Natural killer cell treated with Interleukin-12 subunit alpha and Interleukin-12 subunit beta and Interleukin-15 and Interleukin-18, amount 100 ng/mL, for 72 hours (primary cell): ENCODE measurements at regions not wholly inside any gene's neighbourhood (a gene's known extent, or its start where the extent isn't known, plus 50 kb on each side); places are given as distances from the start of the nearest gene placed in this dataset.
"Not testable (repeated sequence)": the region's sequence is repeated elsewhere in the genome, so short reads cannot be mapped to it uniquely, and the experiment has no call there.

ENCODE experiments used
- ATAC-seq, 2 donors: fragments of 150-1000 bp; cut with Tn5 transposase in 1 of 2; sonication (Bioruptor Pico), chemical (Tn5 transposase) in 1 of 2; 2 replicates each; pipeline ENCODE4 v1.10.0; 2021
- DNase-seq: peaks from one replicate; pipeline ENCODE4 v3.0.0; 2022; ENCODE audit warnings: low spot score
- H3K27ac Mint-ChIP-seq, 2 donors: 1 replicate in 1 of 2; 2 replicates in 1 of 2; pipeline ENCODE4 v1.8.0; 2022; ENCODE audit warnings: mixed read lengths in 2 of 2, mild to moderate bottlenecking in 1 of 2, moderate library complexity in 1 of 2
- H3K27me3 Mint-ChIP-seq, 2 donors: 1 replicate in 1 of 2; 2 replicates in 1 of 2; pipeline ENCODE4 v1.8.0; 2022; ENCODE audit warnings: mixed read lengths in 2 of 2
- H3K36me3 Mint-ChIP-seq: one replicate; pipeline ENCODE4 v1.8.0; 2022; ENCODE audit warnings: mixed read lengths
- H3K4me1 Mint-ChIP-seq, 2 donors: 1 replicate in 1 of 2; 2 replicates in 1 of 2; pipeline ENCODE4 v1.8.0; 2022; ENCODE audit warnings: low read depth in 2 of 2, mixed read lengths in 2 of 2, mild to moderate bottlenecking in 1 of 2
- H3K4me3 Mint-ChIP-seq: one replicate; pipeline ENCODE4 v1.8.0; 2022; ENCODE audit warnings: mixed read lengths
- H3K9me3 Mint-ChIP-seq: 2 replicates; pipeline ENCODE4 v1.8.0; 2022; ENCODE audit warnings: mixed read lengths

DNA sequence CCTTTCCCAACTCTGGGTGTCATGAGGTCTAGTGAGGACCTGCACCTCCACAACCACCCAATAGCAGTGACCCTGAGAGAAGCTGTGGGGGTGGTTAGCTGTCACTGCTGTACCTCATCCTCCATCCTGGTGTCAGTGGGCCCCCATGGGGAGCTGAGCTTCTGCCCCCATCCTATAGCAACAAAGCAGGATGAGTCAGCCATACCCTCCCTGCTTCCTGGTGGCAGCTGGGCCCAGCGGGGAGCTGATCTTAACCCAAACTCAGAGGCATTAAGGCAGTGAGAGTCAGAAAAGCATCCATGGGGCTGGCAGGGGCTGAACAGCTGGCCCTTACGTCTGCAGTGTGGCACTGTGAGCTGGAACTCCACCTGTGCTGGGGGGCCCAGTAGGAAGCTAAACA, 247.8 kb upstream of the HDAC4 start:
- no peak overlapping the region for H3K27ac Mint-ChIP-seq
- DNase-seq = no peak
- peaks cover 3 to 12% of the 10 kb centered on the region in 2 donors for H3K4me1 Mint-ChIP-seq
- H3K4me3 Mint-ChIP-seq = no peak overlapping the region
- peaks cover 0 to 2% of the 10 kb centered on the region in 2 donors for H3K27me3 Mint-ChIP-seq
- H3K9me3 Mint-ChIP-seq = no peaks in the 10 kb centered on the region
- peak in 1 of 2 donors; percentile 43 for ATAC-seq
- peaks cover 5% of the 10 kb centered on the region for H3K36me3 Mint-ChIP-seq

DNA sequence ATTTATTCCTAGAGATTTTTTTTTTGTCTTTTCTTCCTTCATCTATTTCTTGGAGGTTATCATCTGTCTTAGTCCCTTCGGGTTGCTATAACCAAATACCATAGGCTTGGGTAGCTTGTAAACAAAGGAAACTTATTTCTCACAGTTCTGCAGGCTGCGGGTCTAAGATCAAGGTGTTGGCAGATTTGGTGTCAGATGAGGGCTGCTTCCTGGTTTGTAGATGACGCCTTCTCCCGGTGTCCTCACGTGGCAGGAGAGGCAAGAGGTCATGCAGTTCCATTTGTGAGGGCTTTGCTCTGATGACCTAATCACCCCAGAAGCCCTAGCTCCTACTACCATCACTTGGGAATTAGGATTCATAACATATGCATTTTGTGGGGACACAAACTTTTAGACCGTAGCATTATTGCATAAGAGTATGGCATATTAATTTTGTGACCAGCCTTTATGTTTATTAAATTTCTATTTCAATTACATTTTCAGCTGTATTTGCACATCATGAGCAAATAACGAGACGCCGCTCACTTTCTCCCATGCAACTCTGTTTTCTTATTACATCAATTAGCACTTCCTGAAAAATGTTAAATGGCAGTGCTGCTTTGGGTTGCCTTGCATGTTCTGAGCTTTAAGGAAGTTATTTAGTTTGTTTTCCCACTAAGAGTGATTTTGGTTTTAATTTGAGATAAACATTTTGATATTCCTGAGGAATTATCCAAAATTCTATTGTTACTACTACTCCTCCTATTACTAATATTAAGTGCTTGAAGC, 246.4 kb upstream of the HDAC4 start:
- peaks cover 3 to 12% of the 10 kb centered on the region in 2 donors for H3K4me1 Mint-ChIP-seq
- ATAC-seq = no peak

DNA sequence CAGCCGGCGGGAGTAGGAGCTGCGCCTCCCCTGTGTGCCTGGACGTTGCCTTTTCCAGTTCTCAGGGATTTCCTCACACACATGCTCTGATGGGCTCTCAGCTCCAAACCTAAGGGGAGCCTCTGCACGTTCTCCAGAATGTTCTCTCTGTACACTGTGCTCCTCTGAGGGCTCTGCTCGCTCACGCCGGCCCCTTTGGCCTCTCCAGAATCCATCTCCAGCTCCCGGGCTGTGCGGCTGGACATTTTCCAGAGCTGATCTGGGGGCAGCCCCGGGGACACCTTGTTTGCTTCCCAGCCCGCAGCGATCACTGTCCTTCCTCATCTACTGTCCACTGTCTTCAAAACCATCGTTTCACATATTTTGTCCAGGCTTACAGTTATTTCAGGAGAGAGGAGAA, 245.4 kb upstream of the HDAC4 start:
- no peak for DNase-seq
- H3K4me3 Mint-ChIP-seq = no peak overlapping the region
- H3K27ac Mint-ChIP-seq = no peak overlapping the region

More for the DNA sequence above, 246.4 kb upstream of the HDAC4 start:
- Mint-ChIP-seq H3K9me3 (no peaks in the 10 kb centered on the region), H3K27me3 (peaks cover 0 to 2% of the 10 kb centered on the region in 2 donors), H3K4me3 (no peak overlapping the region), H3K27ac (no peak overlapping the region), H3K36me3 (peaks cover 5% of the 10 kb centered on the region)
- no peak for DNase-seq

DNA sequence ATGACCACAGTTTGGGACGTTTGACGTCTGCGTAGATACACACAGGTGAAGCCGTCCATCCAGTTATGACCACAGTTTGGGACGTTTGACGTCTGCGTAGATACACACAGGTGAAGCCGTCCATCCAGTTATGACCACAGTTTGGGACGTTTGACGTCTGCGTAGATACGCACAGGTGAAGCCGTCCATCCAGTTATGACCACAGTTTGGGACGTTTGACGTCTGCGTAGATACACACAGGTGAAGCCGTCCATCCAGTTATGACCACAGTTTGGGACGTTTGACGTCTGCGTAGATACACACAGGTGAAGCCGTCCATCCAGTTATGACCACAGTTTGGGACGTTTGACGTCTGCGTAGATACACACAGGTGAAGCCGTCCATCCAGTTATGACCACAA, 243.8 kb upstream of the HDAC4 start:
- H3K9me3 Mint-ChIP-seq, H3K36me3 Mint-ChIP-seq, H3K4me3 Mint-ChIP-seq, DNase-seq, H3K27ac Mint-ChIP-seq, ATAC-seq, H3K27me3 Mint-ChIP-seq: not testable (repeated sequence)
- H3K4me1 Mint-ChIP-seq = peaks cover 3 to 12% of the 10 kb centered on the region in 2 donors

More for the DNA sequence above, 245.4 kb upstream of the HDAC4 start:
- peaks cover 3 to 12% of the 10 kb centered on the region in 2 donors for H3K4me1 Mint-ChIP-seq
- no peaks in the 10 kb centered on the region for H3K9me3 Mint-ChIP-seq
- ATAC-seq = no peak
- peaks cover 0 to 2% of the 10 kb centered on the region in 2 donors for H3K27me3 Mint-ChIP-seq
- H3K36me3 Mint-ChIP-seq = peaks cover 5% of the 10 kb centered on the region

DNA sequence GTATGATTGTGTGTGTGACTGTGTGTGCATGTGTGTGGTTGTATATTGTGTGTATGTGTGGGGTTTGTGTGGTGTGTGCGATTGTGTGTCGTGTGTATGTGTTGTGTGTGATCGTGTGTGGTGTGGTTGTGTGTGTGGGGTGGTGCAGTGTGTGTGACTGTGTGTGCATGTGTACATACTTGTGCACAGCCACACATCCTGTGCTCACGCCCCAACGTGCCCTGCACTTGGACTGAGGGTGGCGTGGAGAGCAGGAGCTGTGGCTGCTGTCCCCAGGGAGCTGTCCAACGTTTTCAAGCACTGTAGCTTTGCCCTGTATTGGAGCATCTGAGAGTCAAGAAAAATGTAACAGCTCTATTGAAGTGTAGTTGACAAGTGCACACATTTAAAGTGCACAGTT, 243.2 kb upstream of the HDAC4 start:
- ATAC-seq (peak in 1 of 2 donors; percentile 47), DNase-seq (no peak)
- Mint-ChIP-seq H3K4me3 (no peak overlapping the region), H3K4me1 (peaks cover 3 to 12% of the 10 kb centered on the region in 2 donors), H3K27ac (no peak overlapping the region), H3K27me3 (no peaks in the 10 kb centered on the region), H3K9me3 (no peaks in the 10 kb centered on the region), H3K36me3 (peaks cover 1% of the 10 kb centered on the region)

DNA sequence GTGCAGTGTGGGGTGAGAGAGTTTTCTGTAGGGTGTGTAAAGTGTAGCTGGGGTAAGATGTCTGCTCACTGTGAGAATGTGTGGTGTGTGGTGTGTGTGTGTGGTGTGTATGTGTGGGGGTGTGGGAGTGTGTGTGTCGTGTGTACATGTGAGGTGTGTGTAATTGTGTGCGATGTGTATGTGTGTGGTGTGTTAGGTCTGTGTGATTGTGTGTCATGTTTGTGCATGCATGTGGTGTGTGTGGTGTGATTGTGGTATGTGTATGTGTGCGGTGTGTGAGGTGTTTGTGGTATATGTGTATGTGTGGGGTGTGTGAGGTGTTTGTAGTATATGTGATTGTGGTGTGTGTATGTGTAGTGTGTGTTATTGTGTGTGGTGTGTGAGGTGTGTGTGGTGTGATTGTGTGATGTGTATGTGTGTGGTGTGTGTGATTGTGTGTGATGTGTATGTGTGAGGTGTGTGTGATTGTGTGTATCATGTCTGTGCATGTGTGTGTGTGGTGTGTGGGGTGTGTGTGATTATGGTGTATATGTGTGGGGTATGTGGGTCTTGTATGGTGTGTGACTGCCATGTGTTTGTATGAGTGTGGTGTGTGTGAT, 241.7 kb upstream of the HDAC4 start:
- Mint-ChIP-seq H3K4me1 (peaks cover 3 to 12% of the 10 kb centered on the region in 2 donors), H3K36me3 (no peaks in the 10 kb centered on the region), H3K27me3 (no peaks in the 10 kb centered on the region), H3K4me3 (no peak overlapping the region), H3K9me3 (no peaks in the 10 kb centered on the region), H3K27ac (no peak overlapping the region)
- DNase-seq (no peak), ATAC-seq (peak in 1 of 2 donors; percentile 45)

DNA sequence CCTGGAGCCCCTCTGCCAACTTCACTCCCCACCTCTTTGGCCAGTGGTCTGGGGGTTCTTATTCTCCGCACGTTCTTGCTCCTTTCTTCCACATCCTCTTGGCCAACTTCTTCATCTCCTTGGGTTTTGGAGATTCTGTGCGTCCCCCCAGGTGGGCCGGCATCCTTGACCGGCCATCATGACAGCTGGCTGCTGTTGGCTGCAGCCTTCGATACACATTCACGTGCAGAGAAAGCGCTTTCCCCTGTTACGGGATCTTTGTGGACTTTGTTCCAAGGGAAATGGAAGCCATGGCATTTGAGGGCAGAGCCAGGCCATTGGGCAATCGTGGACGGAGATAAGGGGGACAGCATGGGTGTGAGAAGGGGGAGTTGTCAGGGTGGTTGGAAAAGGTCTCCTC, 241.1 kb upstream of the HDAC4 start:
- not testable (repeated sequence) for DNase-seq, H3K4me1 Mint-ChIP-seq, ATAC-seq, H3K36me3 Mint-ChIP-seq, H3K27ac Mint-ChIP-seq, H3K9me3 Mint-ChIP-seq, H3K27me3 Mint-ChIP-seq, H3K4me3 Mint-ChIP-seq

DNA sequence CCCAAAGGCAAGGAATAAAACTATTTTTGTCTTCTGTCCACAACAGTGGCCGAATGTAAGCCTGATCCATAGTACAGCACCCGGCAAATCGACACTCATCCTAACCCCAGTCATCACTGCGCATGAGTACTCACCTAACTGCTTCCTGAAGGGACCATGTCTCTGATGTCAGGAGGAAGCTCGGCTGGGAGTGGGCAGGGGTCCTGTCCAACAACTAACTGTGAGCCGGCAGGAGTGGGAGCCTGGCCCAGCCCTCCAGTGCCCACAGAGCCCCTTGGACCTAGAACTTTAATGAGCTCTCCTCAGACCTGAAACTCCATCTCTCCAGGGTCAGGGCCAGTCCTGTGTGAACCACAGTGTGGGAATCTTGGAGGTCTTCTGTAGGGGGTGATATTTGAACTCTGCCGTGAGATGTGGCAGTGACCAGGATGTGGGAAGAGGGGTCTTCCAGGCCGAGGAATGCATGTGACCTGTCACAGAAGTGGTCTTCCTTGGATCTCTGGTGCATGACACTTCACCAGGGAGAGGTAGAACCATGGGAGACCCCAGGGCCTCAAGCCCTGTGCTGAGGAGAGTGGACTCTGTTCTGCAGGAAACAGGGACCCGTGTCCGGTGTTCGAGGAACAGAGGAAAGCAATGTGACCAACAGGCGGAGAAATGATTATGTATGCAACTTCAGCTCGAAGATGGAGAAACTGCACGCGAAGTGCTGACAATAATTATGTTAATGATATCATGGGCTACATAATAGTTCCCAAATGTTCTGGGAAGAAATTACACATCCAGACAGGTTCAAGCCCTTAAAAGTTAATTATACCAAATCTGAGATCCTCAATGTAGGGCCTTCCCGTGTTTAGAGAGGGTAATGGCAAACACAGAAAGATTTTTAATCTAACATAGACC, 240.1 kb upstream of the HDAC4 start:
- ATAC-seq = no peak
- Mint-ChIP-seq H3K27me3 (peaks cover 0 to 3% of the 10 kb centered on the region in 2 donors), H3K4me1 (no peaks in the 10 kb centered on the region), H3K36me3 (no peaks in the 10 kb centered on the region), H3K4me3 (no peak overlapping the region), H3K9me3 (no peaks in the 10 kb centered on the region), H3K27ac (no peak overlapping the region)
- no peak for DNase-seq

DNA sequence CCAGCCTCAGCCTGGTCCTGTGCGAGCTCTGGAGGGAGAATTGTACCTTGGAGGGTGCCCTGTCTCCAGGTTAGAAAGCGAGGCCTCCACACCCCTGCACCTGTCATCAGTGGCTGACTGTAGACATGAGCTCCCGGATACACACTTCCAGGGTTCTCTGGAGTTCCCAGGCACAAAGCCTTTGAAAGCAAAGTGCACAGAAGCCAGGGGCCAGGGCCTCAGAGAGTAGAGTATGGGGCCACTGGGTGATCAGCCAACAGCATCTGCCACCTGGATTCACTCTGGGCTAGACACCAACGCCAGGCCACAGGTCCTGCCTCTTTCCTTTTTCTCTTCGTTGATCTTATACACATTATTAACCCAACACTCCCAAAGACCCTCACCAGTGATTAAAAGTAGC, 239.4 kb upstream of the HDAC4 start:
- DNase-seq (no peak), ATAC-seq (no peak)
- Mint-ChIP-seq H3K9me3 (no peaks in the 10 kb centered on the region), H3K4me3 (no peak overlapping the region), H3K36me3 (no peaks in the 10 kb centered on the region), H3K4me1 (no peaks in the 10 kb centered on the region), H3K27me3 (peaks cover 0 to 3% of the 10 kb centered on the region in 2 donors), H3K27ac (no peak overlapping the region)

DNA sequence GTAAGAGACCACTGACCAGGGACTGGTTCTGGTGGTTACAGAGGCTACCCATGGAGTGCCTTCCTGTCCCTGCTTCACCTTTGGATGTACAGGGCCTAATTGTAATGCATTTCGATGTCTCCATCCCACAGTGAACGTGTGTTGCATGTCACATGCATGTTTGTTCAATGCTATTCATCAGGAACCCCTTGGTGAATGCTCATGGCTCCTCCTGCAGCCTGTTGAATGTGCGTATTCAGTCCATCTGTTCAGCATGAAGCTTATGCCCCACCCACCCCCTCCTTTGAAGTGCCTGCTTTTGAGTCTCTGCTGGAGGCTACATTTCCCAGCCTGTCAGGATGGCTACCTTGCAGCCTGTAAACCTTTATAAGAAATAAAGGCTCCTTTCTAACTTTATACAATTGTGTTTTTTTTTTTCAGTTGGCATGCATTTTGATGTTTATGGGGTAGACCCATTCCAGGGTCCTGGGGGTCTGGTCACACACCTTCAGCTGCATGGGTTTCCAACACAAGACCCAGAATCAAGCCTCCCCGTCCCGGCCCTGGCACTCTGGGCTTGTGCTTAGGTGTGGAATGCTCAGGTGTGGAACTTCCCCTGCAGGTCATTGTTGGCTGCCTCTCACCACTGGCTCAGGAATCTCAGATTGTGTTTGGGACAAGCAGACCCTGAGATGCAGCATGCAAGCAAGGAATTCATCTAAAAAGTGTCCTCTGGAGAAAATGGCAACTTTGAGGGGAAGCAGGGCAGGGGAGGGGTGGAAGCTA, 238.8 kb upstream of the HDAC4 start:
- Mint-ChIP-seq H3K9me3 (no peaks in the 10 kb centered on the region), H3K4me1 (no peaks in the 10 kb centered on the region), H3K27me3 (peaks cover 0 to 4% of the 10 kb centered on the region in 2 donors), H3K36me3 (no peaks in the 10 kb centered on the region), H3K4me3 (no peak overlapping the region), H3K27ac (no peak overlapping the region)
- ATAC-seq = no peak
- no peak for DNase-seq

DNA sequence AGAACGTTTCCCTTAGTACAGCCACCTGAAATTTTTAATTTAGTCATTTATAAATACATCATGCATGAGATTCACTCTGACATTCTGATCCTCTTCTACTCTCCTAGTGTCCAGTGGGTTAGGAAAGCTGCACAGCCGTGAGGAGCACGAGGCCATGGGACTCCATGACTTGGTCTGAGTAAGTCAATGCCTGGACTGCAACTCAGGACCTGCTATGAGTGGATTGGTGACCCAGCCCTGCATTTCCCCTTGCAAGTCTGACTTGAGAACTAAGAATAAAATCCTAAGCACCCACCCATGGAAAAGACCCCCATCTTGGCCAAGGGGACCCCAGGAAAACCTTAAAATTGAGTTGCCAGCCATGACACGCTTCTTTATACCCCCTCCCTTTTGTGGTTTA, 237.6 kb upstream of the HDAC4 start:
- Mint-ChIP-seq H3K27ac (no peak overlapping the region), H3K4me3 (no peak overlapping the region), H3K27me3 (peaks cover 0 to 7% of the 10 kb centered on the region in 2 donors), H3K36me3 (no peaks in the 10 kb centered on the region), H3K4me1 (no peaks in the 10 kb centered on the region), H3K9me3 (no peaks in the 10 kb centered on the region)
- ATAC-seq = no peak
- DNase-seq = no peak

DNA sequence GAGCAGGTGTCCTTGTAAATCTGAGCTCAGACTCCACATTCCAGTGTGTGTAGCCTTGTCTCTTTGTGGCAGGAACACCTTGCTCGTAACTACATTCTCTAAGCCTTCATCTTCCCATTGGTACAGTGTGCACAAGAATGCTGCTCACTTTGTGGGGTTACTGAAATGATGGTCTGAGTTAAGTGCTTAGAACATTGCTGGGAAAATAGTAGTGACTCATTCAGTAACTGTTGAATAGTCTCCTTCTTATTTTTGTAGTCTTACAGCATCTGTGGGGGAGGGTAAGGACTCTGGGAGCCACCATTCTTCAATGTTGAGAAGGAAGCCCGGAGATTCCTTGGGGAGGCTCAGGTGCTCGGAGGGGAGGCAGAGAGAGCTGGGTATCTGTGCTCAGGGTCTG, 236.0 kb upstream of the HDAC4 start:
- Mint-ChIP-seq H3K4me3 (no peak overlapping the region), H3K4me1 (no peaks in the 10 kb centered on the region), H3K27ac (no peak overlapping the region), H3K9me3 (no peaks in the 10 kb centered on the region), H3K36me3 (no peaks in the 10 kb centered on the region), H3K27me3 (peaks cover 0 to 7% of the 10 kb centered on the region in 2 donors)
- ATAC-seq = no peak
- no peak for DNase-seq

DNA sequence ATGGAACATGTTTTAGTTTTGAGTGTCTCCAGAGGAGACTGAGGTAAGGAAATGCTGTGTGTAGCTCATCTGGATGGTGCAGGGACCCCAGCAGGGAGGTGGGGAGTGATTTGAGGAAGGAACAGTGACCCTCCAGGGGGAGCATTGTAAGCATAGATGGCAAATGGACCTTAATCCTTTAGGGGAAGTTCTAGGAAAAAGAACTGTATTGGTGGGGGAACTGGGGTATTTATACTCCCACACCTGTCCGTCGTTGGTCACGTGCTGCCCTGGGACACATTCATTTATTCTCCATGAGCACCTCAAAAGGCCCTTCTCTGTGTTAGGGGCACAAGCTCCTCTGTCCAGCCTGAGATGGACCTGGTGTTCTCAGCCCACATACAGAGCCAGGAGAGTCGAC, 233.9 kb upstream of the HDAC4 start:
- no peaks in the 10 kb centered on the region for H3K9me3 Mint-ChIP-seq
- no peak overlapping the region for H3K27ac Mint-ChIP-seq
- no peaks in the 10 kb centered on the region for H3K36me3 Mint-ChIP-seq
- ATAC-seq (no peak), DNase-seq (no peak)
- H3K27me3 Mint-ChIP-seq = peaks cover 0 to 7% of the 10 kb centered on the region in 2 donors
- H3K4me1 Mint-ChIP-seq = peaks cover 6 to 11% of the 10 kb centered on the region in 2 donors
- no peak overlapping the region for H3K4me3 Mint-ChIP-seq
